CD4-positive, alpha-beta T cell treated with Interleukin-12 subunit alpha and Interleukin-12 subunit beta, for 1 hour (primary cell): ENCODE measurements at regions not wholly inside any gene's neighbourhood (a gene's known extent, or its start where the extent isn't known, plus 50 kb on each side); places are given as distances from the start of the nearest gene placed in this dataset.
"Not testable (repeated sequence)": the region's sequence is repeated elsewhere in the genome, so short reads cannot be mapped to it uniquely, and the experiment has no call there.

ENCODE experiments used
- DNase-seq: peaks from one replicate; pipeline ENCODE4 v3.0.0-alpha.2; 2020

DNA sequence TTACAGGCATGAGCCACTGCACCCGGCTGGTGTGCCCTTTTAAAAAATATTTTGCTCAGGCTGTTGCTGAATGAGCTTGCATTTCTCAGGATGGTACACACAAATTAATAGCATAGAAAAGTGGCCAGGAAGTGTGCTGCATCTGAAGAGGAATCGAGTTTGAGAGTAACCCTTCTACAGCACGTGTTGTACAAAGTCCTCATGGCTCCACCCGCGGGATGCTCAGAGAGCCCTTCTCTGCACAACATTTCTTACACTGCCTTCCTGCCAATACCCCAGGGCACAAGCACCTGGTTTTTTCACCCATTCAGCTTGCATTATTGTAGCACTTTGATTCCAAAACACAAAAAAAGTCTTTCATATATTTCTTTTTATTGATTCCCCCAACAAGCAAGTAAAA, 90.1 kb upstream of the NEDD4L start:
- no peak for DNase-seq

GRCh38 chr18:57951999-57952774, 91.8 kb upstream of the NEDD4L start:
- no peak for DNase-seq

GRCh38 chr18:57951117-57951796, 92.8 kb upstream of the NEDD4L start:
- no peak for DNase-seq

- DNase-seq = no peak
Observed at GRCh38 chr18:57950542-57950941, 93.5 kb upstream of the NEDD4L start.

- not testable (repeated sequence) for DNase-seq
Observed at GRCh38 chr18:57949335-57949734, 94.7 kb upstream of the NEDD4L start.

GRCh38 chr18:57947117-57947516, 96.9 kb upstream of the NEDD4L start:
- DNase-seq = no peak

DNA sequence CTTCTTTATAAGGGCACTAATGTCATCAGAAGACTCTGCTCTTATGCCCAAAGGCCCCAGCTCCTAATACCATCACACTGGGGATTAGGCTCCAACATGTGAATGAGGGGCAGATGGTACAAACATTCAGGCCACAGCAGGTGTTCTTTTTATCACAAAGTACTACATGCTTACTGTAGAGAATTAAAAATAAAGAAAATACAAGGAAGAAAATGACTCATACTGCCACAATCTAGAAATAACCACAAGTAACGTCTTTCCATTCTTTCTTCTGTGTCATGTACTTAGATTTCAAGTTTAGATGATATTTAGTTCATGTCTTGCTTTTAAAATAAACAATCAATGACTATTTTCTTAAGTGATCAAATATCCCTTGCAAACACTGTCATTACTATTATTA, 100.3 kb upstream of the NEDD4L start:
- no peak for DNase-seq

GRCh38 chr18:57942493-57942892, 101.5 kb upstream of the NEDD4L start:
- no peak for DNase-seq

- DNase-seq = no peak
Observed at GRCh38 chr18:57941841-57942489, 102.1 kb upstream of the NEDD4L start.

DNA sequence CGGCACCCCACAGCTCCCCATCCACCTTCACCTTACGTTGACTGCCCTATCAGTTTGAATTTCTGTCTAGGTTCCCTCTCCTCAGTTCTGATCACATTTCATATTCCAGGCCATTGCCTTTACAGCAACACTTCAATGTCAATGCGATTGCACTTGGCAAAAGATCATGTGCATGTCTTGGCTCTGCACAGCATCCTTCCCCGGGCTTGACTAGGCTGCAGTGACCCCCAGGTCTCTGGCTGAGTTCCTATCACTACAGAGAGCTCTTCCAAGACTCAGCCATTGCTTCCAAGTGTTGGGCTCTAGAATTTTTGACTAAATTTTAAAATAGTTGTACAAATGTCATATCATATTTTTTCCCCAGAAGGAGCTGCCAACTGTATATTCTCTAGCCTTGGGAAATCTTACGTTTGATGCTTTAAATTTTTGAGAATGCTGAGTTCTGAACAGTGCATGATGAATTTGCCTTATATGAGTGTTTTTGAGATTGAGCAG, 103.8 kb upstream of the NEDD4L start:
- DNase-seq = no peak

- DNase-seq = not testable (repeated sequence)
Observed at GRCh38 chr18:57934375-57934774, 109.7 kb upstream of the NEDD4L start.

DNA sequence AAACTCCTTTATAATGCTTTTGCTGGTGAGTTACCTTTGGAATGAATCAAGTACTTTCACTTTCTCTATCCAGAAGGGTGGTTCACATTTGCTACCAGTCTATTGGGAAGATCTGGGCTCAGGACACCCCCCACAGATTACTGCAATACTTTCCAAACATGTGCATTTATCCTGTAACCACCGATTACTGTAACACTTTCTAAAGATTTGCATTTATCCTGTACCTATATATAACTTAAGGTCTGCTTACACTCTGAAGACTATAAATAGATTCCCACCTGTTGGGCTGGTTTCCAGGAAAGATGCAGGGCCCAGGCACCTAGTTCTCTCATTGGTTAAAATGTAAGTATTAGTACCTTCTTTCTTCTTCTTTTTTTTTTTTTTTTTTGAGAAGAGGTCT, 113.0 kb upstream of the NEDD4L start:
- DNase-seq = no peak

GRCh38 chr18:57930476-57930875, 113.5 kb upstream of the NEDD4L start:
- DNase-seq = no peak

DNA sequence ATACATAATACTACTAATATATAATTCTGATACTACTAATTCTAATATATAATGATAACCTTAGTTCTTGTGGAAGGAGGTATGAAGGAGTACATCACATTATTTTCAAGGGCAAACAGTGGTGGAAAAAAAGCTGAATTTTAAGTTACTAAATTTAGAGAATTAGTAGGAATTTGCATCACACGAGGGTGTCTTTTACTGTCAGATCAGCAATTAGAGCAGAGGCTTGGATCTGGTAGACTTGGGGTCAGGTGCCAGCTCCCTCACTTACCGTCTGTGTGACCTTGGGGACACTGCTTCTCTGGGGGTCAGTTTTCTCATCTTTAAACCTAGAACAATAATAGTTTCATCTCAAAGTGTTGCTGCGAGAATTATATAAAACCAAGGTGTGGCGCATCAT, 114.1 kb upstream of the NEDD4L start:
- no peak for DNase-seq

DNA sequence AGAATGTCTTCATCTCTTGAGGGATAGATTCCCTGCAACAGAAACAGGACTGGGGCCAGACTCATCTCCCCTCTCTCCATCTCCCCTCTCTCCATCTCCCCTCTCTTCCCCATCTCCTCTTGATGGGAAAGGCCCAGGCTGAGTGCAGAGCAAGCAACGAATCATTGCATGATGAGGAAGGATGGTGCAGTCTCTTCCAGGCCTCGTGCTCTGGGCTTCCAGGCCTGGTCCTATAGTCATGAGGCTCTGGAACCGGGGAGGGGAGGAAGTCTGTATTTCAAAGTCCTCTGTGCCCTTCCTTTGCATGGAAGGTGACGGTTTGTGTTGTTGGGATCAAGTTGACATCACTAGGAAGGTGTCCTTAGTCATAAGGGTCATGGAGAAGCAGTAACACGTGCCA, 115.6 kb upstream of the NEDD4L start:
- no peak for DNase-seq

DNA sequence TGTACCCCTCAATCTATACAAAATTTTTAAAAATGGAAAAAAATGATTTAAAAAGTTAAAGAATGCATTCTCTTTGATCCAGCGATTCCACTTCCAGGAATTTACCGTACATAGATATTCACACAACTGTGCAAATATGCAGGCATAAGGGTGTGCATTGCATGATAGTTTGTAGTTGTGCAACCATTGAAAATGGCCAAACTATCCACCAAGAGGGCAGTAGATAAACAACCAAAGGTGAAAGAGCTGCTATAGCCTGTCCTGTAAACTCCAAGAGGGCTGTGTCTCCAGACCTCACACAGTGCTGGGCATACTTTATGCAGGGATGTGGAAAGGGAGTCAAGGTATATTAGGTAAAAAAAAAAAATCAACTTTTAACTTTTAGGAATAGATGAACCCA, 116.5 kb upstream of the NEDD4L start:
- DNase-seq = no peak

DNA sequence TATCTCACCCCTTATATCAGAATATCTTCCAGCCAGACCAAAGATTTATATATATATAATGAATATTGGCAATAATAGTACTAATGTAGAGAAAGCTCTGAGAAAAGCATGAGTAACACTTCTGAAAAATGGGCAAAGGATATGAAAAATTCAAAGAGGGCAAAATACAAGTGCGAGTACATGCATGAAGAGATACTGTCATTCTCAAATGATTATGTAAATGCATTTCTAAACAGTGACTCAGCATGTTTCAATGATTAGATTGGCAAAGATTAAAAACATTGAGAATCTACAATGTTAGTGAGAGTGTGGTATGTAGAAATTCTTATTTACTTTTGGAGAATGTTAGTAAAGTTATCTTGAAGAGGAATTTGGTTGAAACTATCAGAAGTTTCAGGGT, 118.3 kb upstream of the NEDD4L start:
- no peak for DNase-seq

- no peak for DNase-seq
Observed at GRCh38 chr18:57923611-57924010, 120.4 kb upstream of the NEDD4L start.

GRCh38 chr18:57922885-57923284, 119.8 kb upstream of the ATP8B1 start:
- DNase-seq = no peak

DNA sequence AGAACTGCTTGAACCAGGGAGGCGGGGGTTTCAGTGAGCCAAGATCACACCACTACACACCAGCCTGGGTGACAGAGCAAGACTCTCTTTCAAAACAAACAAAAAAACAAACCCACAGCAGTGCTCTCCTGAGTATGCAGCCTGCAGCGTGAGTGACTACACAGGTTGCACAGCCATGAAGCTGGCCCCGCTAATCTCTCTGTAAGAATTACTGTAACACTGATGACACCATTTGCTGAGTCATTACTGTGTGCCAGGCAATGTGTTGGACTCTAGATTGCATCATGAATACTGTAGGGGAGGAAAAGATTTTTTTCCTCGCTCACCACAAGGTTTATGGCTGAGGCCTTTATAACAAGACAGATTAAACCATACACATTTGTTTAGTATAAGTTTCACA, 118.6 kb upstream of the ATP8B1 start:
- no peak for DNase-seq

DNA sequence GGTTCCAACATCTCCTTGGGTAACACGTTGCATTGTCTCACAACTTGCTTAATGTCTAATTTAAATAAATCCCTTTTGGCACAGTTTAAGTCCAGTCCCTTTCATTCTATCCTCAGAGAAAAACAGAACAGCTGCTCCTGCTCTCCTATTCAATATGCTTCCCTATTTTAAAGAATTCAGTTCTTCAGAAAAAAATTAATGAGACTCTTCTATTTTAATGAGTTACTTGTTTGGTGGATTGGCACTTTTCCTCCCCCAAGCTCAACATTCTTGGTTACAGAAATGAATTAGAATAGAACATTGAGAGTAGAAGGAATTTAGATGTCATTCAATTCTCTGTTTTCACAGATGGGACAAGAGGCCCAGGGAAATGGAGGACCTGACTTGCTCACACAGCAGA, 116.9 kb upstream of the ATP8B1 start:
- DNase-seq = no peak

- no peak for DNase-seq
Observed at GRCh38 chr18:57918601-57919000, 115.5 kb upstream of the ATP8B1 start.

- no peak for DNase-seq
Observed at GRCh38 chr18:57916684-57917083, 113.6 kb upstream of the ATP8B1 start.
